ENCODE measurements at regions not wholly inside any gene's neighbourhood (a gene's known extent, or its start where the extent isn't known, plus 50 kb on each side); places are given as distances from the start of the nearest gene placed in this dataset.

DNA sequence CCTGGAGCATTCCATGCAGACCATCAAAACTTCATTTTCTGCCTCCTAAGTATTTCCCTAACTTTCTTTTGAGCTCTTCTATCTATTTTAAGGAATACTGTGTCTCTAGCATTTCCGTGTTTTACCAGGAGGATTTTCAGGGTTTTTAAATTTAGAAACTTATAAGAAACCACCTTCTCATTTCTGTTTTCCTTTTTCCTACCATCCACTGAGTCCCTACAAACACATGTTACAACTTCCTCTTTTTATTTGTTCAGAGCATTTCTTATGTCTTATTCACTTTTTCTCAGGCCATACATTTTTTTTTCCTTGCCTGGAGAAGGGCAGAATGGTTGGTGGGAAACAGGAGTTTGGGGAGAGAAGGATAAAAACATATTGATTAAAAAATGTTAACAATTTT, 130.0 kb upstream of the BMP5 start:
- TF ChIP-seq, protein P1, sequence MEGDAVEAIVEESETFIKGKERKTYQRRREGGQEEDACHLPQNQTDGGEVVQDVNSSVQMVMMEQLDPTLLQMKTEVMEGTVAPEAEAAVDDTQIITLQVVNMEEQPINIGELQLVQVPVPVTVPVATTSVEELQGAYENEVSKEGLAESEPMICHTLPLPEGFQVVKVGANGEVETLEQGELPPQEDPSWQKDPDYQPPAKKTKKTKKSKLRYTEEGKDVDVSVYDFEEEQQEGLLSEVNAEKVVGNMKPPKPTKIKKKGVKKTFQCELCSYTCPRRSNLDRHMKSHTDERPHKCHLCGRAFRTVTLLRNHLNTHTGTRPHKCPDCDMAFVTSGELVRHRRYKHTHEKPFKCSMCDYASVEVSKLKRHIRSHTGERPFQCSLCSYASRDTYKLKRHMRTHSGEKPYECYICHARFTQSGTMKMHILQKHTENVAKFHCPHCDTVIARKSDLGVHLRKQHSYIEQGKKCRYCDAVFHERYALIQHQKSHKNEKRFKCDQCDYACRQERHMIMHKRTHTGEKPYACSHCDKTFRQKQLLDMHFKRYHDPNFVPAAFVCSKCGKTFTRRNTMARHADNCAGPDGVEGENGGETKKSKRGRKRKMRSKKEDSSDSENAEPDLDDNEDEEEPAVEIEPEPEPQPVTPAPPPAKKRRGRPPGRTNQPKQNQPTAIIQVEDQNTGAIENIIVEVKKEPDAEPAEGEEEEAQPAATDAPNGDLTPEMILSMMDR (IDR thresholded peaks at IDR 0.05; ENCODE audit: borderline replicate concordance), result no peak
- no peak overlapping the region for H3K27ac ChIP-seq (replicated peaks)
- no peaks in the 10 kb centered on the region for H3K9me3 ChIP-seq (replicated peaks)
- no peak for DNase-seq
- intact Hi-C loops (cut with micrococcal nuclease), result no loop called here
- no peak overlapping the region for H3K4me3 ChIP-seq
- no peaks in the 10 kb centered on the region for H3K27me3 ChIP-seq (ENCODE audit: low read depth)
- H3K4me1 ChIP-seq, result no peaks in the 10 kb centered on the region
- no peaks in the 10 kb centered on the region for H3K36me3 ChIP-seq

- H3K4me1 ChIP-seq, result no peaks in the 10 kb centered on the region
- no peak overlapping the region for H3K4me3 ChIP-seq
- TF ChIP-seq, protein P1 (IDR thresholded peaks at IDR 0.05; ENCODE audit: borderline replicate concordance), result no peak
- no peaks in the 10 kb centered on the region for H3K9me3 ChIP-seq (replicated peaks)
- H3K36me3 ChIP-seq, result no peaks in the 10 kb centered on the region
- no peak for DNase-seq
- H3K27me3 ChIP-seq (ENCODE audit: low read depth), result no peaks in the 10 kb centered on the region
- intact Hi-C loops (cut with micrococcal nuclease), result no loop called here
- H3K27ac ChIP-seq (replicated peaks), result no peak overlapping the region
Observed at GRCh38 chr6:56004426-56004825, 129.0 kb upstream of the BMP5 start.

GRCh38 chr6:56003616-56004015, 128.2 kb upstream of the BMP5 start:
- H3K36me3 ChIP-seq, result no peaks in the 10 kb centered on the region
- intact Hi-C loops (cut with micrococcal nuclease), result no loop called here
- no peak for DNase-seq
- H3K4me1 ChIP-seq, result no peaks in the 10 kb centered on the region
- no peaks in the 10 kb centered on the region for H3K27me3 ChIP-seq (ENCODE audit: low read depth)
- TF ChIP-seq, protein P1 (IDR thresholded peaks at IDR 0.05; ENCODE audit: borderline replicate concordance), result no peak
- H3K27ac ChIP-seq (replicated peaks), result no peak overlapping the region
- no peak overlapping the region for H3K4me3 ChIP-seq
- H3K9me3 ChIP-seq (replicated peaks), result no peaks in the 10 kb centered on the region

GRCh38 chr6:56002336-56002735, 126.9 kb upstream of the BMP5 start:
- H3K27me3 ChIP-seq (ENCODE audit: low read depth), result no peaks in the 10 kb centered on the region
- TF ChIP-seq, protein P1 (IDR thresholded peaks at IDR 0.05; ENCODE audit: borderline replicate concordance), result no peak
- no peak overlapping the region for H3K4me3 ChIP-seq
- no peaks in the 10 kb centered on the region for H3K4me1 ChIP-seq
- H3K9me3 ChIP-seq (replicated peaks), result no peaks in the 10 kb centered on the region
- intact Hi-C loops (cut with micrococcal nuclease), result no loop called here
- no peak overlapping the region for H3K27ac ChIP-seq (replicated peaks)
- no peaks in the 10 kb centered on the region for H3K36me3 ChIP-seq
- no peak for DNase-seq

- Histone ChIP-seq H3K27me3 (ENCODE audit: low read depth) (no peaks in the 10 kb centered on the region), H3K27ac (replicated peaks) (no peak overlapping the region), H3K4me3 (no peak overlapping the region), H3K36me3 (no peaks in the 10 kb centered on the region), H3K9me3 (replicated peaks) (peaks cover 12% of the 10 kb centered on the region), H3K4me1 (no peaks in the 10 kb centered on the region)
- TF ChIP-seq, protein P1 (IDR thresholded peaks at IDR 0.05; ENCODE audit: borderline replicate concordance), result no peak
- intact Hi-C loops (cut with micrococcal nuclease), result no loop called here
- no peak for DNase-seq
Observed at GRCh38 chr6:55998576-55998975, 123.2 kb upstream of the BMP5 start.
